Gastroesophageal sphincter (tissue), 3 donors: ENCODE measurements at regions not wholly inside any gene's neighbourhood (a gene's known extent, or its start where the extent isn't known, plus 50 kb on each side); places are given as distances from the start of the nearest gene placed in this dataset.

Experiments
- EP300 ChIP-seq: sonication (generic); formaldehyde crosslinking; IDR thresholded peaks from one replicate; pipeline ENCODE4 v1.6.1; 2017; ENCODE audit warnings: antibody characterized with exemption, mild to moderate bottlenecking
- POLR2AphosphoS5 ChIP-seq: sonication (generic); formaldehyde crosslinking; IDR thresholded peaks from one replicate; pipeline ENCODE4 v1.6.1; 2017; ENCODE audit warnings: antibody characterized with exemption
- TF ChIP-seq, protein P1 (sequence below), 4 experiments: fragments of 200-600 bp in 2 of 4; fragments of 450-650 bp in 2 of 4; sonication (generic) in 1 of 4; IDR thresholded peaks; one replicate each; pipeline ENCODE4 v1.5.1; 2017 to 2019; ENCODE audit warnings: antibody characterized with exemption in 4 of 4, mild to moderate bottlenecking in 2 of 4, moderate library complexity in 2 of 4

GRCh38 chr2:235235977-235236767, 257.7 kb upstream of the AGAP1 start:
- TF ChIP-seq, protein P1, sequence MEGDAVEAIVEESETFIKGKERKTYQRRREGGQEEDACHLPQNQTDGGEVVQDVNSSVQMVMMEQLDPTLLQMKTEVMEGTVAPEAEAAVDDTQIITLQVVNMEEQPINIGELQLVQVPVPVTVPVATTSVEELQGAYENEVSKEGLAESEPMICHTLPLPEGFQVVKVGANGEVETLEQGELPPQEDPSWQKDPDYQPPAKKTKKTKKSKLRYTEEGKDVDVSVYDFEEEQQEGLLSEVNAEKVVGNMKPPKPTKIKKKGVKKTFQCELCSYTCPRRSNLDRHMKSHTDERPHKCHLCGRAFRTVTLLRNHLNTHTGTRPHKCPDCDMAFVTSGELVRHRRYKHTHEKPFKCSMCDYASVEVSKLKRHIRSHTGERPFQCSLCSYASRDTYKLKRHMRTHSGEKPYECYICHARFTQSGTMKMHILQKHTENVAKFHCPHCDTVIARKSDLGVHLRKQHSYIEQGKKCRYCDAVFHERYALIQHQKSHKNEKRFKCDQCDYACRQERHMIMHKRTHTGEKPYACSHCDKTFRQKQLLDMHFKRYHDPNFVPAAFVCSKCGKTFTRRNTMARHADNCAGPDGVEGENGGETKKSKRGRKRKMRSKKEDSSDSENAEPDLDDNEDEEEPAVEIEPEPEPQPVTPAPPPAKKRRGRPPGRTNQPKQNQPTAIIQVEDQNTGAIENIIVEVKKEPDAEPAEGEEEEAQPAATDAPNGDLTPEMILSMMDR (IDR thresholded peaks at IDR 0.05), result no peak
- TF ChIP-seq EP300 (no peak), POLR2AphosphoS5 (no peak)
